Nephron progenitor cell (in vitro differentiated cells): ENCODE measurements at regions not wholly inside any gene's neighbourhood (a gene's known extent, or its start where the extent isn't known, plus 50 kb on each side); places are given as distances from the start of the nearest gene placed in this dataset.
A peak's percentile ranks its signal among the peaks of the same experiment; 100 is the strongest.

Source experiments
- DNase-seq: peaks from one replicate; pipeline ENCODE4 v3.0.0; 2021
- H3K27ac Mint-ChIP-seq: 2 replicates; pipeline ENCODE4 v1.8.0; 2021; ENCODE audit warnings: mild to moderate bottlenecking, moderate library complexity, mixed read lengths
- H3K27me3 Mint-ChIP-seq: 2 replicates; pipeline ENCODE4 v1.8.0; 2021; ENCODE audit warnings: mild to moderate bottlenecking, low read depth, mixed read lengths; ENCODE audit not compliant: poor library complexity
- H3K36me3 Mint-ChIP-seq: 2 replicates; pipeline ENCODE4 v1.8.0; 2021; ENCODE audit warnings: low read depth, mixed read lengths
- H3K4me1 Mint-ChIP-seq: 2 replicates; pipeline ENCODE4 v1.8.0; 2021; ENCODE audit warnings: mixed read lengths
- H3K4me3 Mint-ChIP-seq: 2 replicates; pipeline ENCODE4 v1.8.0; 2021; ENCODE audit warnings: mild to moderate bottlenecking, moderate library complexity, mixed read lengths
- H3K9me3 Mint-ChIP-seq: 2 replicates; pipeline ENCODE4 v1.8.0; 2021; ENCODE audit warnings: mild to moderate bottlenecking, moderate library complexity, mixed read lengths
- CTCF ChIP-seq: fragments of 200-600 bp; sonication (generic); IDR thresholded peaks from 2 replicates; pipeline ENCODE4 v1.5.0; 2021; ENCODE audit warnings: antibody characterized with exemption

GRCh38 chr4:41879552-41879951, 55.7 kb upstream of the TMEM33 start:
- H3K9me3 Mint-ChIP-seq = no peaks in the 10 kb centered on the region
- DNase-seq = no peak
- no peak for TF ChIP-seq CTCF
- no peak overlapping the region for H3K4me3 Mint-ChIP-seq
- H3K27me3 Mint-ChIP-seq = peaks cover 100% of the 10 kb centered on the region
- no peaks in the 10 kb centered on the region for H3K36me3 Mint-ChIP-seq
- H3K27ac Mint-ChIP-seq = no peak overlapping the region
- peaks cover 39% of the 10 kb centered on the region for H3K4me1 Mint-ChIP-seq

- peak; percentile 44 for DNase-seq
- peaks cover 43% of the 10 kb centered on the region for H3K4me1 Mint-ChIP-seq
- H3K9me3 Mint-ChIP-seq = no peaks in the 10 kb centered on the region
- peaks cover 100% of the 10 kb centered on the region for H3K27me3 Mint-ChIP-seq
- H3K36me3 Mint-ChIP-seq = no peaks in the 10 kb centered on the region
- H3K4me3 Mint-ChIP-seq = peak overlapping the region; percentile 47
- TF ChIP-seq CTCF = no peak
- H3K27ac Mint-ChIP-seq = no peak overlapping the region
These were observed 56.2 kb upstream of the TMEM33 start for GRCh38 chr4:41878991-41879491.

- Mint-ChIP-seq H3K27me3 (peaks cover 100% of the 10 kb centered on the region), H3K27ac (no peak overlapping the region), H3K4me1 (peaks cover 48% of the 10 kb centered on the region)
These were observed 56.9 kb upstream of the TMEM33 start for GRCh38 chr4:41878170-41878969.

GRCh38 chr4:41877020-41877796, 58.0 kb upstream of the TMEM33 start:
- Mint-ChIP-seq H3K36me3 (no peaks in the 10 kb centered on the region), H3K4me3 (peak overlapping the region; percentile 12), H3K4me1 (peaks cover 48% of the 10 kb centered on the region), H3K27me3 (peaks cover 100% of the 10 kb centered on the region), H3K27ac (no peak overlapping the region), H3K9me3 (no peaks in the 10 kb centered on the region)
- no peak for TF ChIP-seq CTCF
- DNase-seq = no peak

More at GRCh38 chr4:41878170-41878969, 56.9 kb upstream of the TMEM33 start:
- TF ChIP-seq CTCF = no peak
- Mint-ChIP-seq H3K9me3 (no peaks in the 10 kb centered on the region), H3K36me3 (no peaks in the 10 kb centered on the region), H3K4me3 (peak overlapping the region; percentile 47)
- DNase-seq = peak; percentile 46

- Mint-ChIP-seq H3K9me3 (no peaks in the 10 kb centered on the region), H3K27ac (no peak overlapping the region), H3K4me1 (peaks cover 33% of the 10 kb centered on the region), H3K4me3 (no peak overlapping the region), H3K27me3 (peaks cover 100% of the 10 kb centered on the region), H3K36me3 (no peaks in the 10 kb centered on the region)
- no peak for TF ChIP-seq CTCF
- no peak for DNase-seq
These were observed 60.4 kb upstream of the TMEM33 start for GRCh38 chr4:41874873-41875272.
